Lower leg skin (tissue), 3 donors: ENCODE measurements at regions not wholly inside any gene's neighbourhood (a gene's known extent, or its start where the extent isn't known, plus 50 kb on each side); places are given as distances from the start of the nearest gene placed in this dataset.

Experiments
- CTCF ChIP-seq, 3 donors: fragments of 450-650 bp; IDR thresholded peaks; one replicate each; pipeline ENCODE4 v1.5.1; 2016; ENCODE audit warnings: antibody characterized with exemption in 3 of 3, mild to moderate bottlenecking in 3 of 3, moderate library complexity in 2 of 3
- POLR2A ChIP-seq, 2 donors: fragments of 450-650 bp; IDR thresholded peaks; one replicate each; pipeline ENCODE4 v1.6.1; 2016 to 2017; ENCODE audit warnings: antibody characterized with exemption in 2 of 2, mild to moderate bottlenecking in 1 of 2, moderate library complexity in 1 of 2

GRCh38 chr4:129900430-129900953 lies 804.5 kb downstream of the C4orf33 start:
- TF ChIP-seq CTCF (IDR thresholded peaks at IDR 0.05): no peak
- TF ChIP-seq POLR2A (IDR thresholded peaks at IDR 0.05): no peak
